ENCODE measurements at regions not wholly inside any gene's neighbourhood (a gene's known extent, or its start where the extent isn't known, plus 50 kb on each side); places are given as distances from the start of the nearest gene placed in this dataset.

DNA sequence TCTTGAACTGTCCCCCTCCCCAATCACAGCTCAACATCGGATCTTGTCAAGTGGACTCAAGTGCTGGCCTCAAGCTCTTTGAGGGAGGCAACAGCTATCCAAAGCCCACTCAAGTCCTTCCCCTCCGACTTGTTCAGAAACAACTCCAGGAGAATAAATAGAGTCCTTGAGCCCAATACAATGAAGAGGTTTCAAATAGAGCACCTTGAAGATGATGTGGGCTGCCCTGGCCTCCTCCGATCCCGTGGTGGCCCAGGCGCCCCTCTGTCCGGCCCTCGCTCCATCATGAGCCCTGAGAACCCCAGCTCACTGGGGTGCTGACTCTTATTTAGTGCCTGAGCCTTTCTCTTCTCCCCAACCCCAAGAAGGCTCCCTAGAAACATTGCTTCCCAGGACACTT, 164.3 kb upstream of the PMEPA1 start:
- TF ChIP-seq, protein P1, sequence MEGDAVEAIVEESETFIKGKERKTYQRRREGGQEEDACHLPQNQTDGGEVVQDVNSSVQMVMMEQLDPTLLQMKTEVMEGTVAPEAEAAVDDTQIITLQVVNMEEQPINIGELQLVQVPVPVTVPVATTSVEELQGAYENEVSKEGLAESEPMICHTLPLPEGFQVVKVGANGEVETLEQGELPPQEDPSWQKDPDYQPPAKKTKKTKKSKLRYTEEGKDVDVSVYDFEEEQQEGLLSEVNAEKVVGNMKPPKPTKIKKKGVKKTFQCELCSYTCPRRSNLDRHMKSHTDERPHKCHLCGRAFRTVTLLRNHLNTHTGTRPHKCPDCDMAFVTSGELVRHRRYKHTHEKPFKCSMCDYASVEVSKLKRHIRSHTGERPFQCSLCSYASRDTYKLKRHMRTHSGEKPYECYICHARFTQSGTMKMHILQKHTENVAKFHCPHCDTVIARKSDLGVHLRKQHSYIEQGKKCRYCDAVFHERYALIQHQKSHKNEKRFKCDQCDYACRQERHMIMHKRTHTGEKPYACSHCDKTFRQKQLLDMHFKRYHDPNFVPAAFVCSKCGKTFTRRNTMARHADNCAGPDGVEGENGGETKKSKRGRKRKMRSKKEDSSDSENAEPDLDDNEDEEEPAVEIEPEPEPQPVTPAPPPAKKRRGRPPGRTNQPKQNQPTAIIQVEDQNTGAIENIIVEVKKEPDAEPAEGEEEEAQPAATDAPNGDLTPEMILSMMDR (IDR thresholded peaks at IDR 0.05; ENCODE audit: insufficient read depth, missing control alignments) = no peak
- FAIRE-seq (no peak), DNase-seq (ENCODE audit: insufficient read length, low spot score) (no peak)

GRCh38 chr20:57872816-57873409, 163.1 kb upstream of the PMEPA1 start:
- FAIRE-seq (no peak), DNase-seq (ENCODE audit: insufficient read length, low spot score) (no peak)
- TF ChIP-seq, protein P1 (IDR thresholded peaks at IDR 0.05; ENCODE audit: insufficient read depth, missing control alignments) = no peak

DNA sequence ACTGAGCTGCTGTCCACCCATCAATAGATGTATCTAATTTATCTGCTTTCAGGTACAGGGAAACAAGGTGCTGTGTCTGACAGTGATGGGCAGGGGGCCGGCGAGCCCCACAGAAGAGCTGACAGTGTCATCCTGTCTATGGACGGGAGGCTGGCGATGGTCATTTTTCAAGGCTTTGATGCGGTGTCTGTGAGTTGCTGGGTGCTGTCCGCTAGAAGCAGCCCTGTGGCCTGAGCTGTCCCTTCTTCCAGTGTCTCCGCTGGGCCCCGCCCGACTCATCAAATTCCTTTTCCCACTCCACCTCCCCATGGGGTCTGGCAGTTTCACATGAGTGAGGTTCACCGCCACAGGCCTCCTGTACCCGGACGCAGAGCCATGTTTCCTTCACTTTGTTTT, 161.4 kb upstream of the PMEPA1 start:
- DNase-seq (ENCODE audit: insufficient read length, low spot score) = no peak
- TF ChIP-seq, protein P1 (IDR thresholded peaks at IDR 0.05; ENCODE audit: insufficient read depth, missing control alignments) = no peak
- no peak for FAIRE-seq

- FAIRE-seq (no peak), DNase-seq (ENCODE audit: insufficient read length, low spot score) (no peak)
- TF ChIP-seq, protein P1 (IDR thresholded peaks at IDR 0.05; ENCODE audit: insufficient read depth, missing control alignments) = no peak
These were observed 160.9 kb upstream of the PMEPA1 start for GRCh38 chr20:57870597-57871236.

GRCh38 chr20:57869951-57870315, 160.1 kb upstream of the PMEPA1 start:
- DNase-seq (ENCODE audit: insufficient read length, low spot score) = no peak
- no peak for FAIRE-seq
- TF ChIP-seq, protein P1 (IDR thresholded peaks at IDR 0.05; ENCODE audit: insufficient read depth, missing control alignments) = no peak

GRCh38 chr20:57869291-57869950, 159.6 kb upstream of the PMEPA1 start:
- no peak for DNase-seq (ENCODE audit: insufficient read length, low spot score)
- TF ChIP-seq, protein P1 (IDR thresholded peaks at IDR 0.05; ENCODE audit: insufficient read depth, missing control alignments) = no peak
- FAIRE-seq = no peak

GRCh38 chr20:57868310-57868709, 158.5 kb upstream of the PMEPA1 start:
- TF ChIP-seq, protein P1 (IDR thresholded peaks at IDR 0.05; ENCODE audit: insufficient read depth, missing control alignments) = no peak
- no peak for DNase-seq (ENCODE audit: insufficient read length, low spot score)
- no peak for FAIRE-seq
